GM18502 (cell line): ENCODE measurements at regions not wholly inside any gene's neighbourhood (a gene's known extent, or its start where the extent isn't known, plus 50 kb on each side); places are given as distances from the start of the nearest gene placed in this dataset.
"Not testable (repeated sequence)": the region's sequence is repeated elsewhere in the genome, so short reads cannot be mapped to it uniquely, and the experiment has no call there.

ENCODE experiments used
- ATAC-seq: cut with Tn5 transposase; IDR thresholded peaks from one replicate; pipeline ENCODE4 v1.9.1; 2021; ENCODE audit warnings: mild to moderate bottlenecking; ENCODE audit not compliant: unreplicated experiment, poor library complexity

DNA sequence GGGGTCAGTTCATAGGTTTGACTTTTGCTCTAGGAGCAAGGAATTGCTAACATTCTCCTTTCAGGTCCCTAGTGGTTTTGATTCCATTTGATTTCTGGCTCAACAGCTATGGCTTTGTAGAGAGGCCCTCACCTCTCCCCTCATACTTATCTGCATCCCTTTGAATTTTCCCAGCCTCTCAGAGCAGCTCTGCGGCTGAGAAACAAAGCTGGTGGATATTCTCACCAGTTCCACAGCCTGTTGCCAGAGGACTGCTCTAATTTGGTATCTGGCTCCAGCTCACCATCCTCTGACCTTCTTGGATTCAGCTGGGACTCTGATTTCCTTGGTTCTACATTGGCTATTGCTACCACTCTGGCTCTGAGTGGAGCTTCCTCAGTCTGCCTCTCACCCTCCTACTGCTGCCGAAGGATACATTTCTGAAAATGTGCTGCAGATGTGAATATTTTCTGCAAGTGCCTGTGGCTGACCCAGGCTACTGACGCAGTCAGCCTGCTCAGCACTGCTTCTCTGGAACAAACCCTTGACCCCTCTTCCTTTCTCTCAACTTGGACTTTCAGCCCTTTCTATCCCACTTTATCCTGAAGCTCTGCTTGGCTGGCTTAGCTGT lies 110.9 kb upstream of the ENPEP start:
- ATAC-seq: no peak

DNA sequence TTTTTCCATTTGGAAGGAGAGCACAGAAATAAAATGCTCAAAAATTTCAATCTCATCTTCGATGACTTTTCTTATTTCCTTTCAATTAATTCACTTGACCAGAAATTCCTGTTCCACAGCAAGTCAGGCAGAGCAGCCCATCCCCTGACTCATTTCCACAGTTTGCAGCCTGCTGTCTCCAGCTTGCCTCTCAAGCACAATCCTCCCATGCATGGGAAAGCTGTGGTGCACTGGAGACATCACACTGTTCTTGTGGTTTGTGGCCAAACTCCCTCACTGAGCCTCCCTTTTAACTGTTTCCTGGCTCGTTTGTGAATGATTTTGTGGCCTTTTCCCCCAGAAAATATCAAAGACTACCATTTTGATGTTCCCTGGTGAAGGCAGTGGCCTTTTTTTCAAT lies 114.0 kb upstream of the ENPEP start:
- ATAC-seq: peak; percentile 44

DNA sequence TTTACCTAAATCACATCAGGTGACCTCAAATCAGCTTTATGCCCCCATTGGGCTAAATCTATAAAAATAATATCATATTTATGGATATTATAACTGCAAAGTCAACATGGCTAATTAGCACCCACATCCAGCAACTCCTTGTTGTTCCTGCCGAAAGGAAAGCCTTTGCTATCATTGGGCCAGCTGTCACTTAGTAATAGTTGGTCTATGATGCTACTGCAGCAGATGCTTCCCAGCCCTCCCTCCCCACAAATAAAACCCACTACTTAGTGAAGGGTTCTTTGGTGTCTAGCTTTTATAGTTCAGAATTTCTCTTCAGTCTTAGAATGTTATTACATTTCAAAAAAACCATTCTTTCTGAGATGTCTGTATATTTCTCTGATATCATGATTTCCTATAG lies 116.9 kb upstream of the ENPEP start:
- ATAC-seq: no peak

DNA sequence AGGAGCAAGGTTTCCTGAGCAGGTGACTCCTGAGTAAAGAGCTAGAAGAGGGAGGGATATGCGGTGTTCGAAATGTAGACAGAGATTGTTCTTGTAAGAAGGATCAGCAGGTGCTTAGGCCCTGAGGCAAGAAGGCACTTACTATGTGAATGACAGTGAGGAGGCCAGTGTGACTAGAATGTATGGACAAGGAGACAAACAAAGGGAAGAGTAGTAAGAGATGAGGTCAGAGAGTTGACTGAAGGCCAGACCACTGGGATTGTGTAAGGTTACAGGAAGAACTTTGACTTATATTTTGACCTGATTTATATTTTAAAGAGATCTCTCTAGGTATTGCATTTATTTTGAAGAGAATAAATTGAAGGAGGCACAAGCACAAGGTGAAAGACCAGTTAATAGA lies 118.4 kb upstream of the ENPEP start:
- ATAC-seq: no peak

DNA sequence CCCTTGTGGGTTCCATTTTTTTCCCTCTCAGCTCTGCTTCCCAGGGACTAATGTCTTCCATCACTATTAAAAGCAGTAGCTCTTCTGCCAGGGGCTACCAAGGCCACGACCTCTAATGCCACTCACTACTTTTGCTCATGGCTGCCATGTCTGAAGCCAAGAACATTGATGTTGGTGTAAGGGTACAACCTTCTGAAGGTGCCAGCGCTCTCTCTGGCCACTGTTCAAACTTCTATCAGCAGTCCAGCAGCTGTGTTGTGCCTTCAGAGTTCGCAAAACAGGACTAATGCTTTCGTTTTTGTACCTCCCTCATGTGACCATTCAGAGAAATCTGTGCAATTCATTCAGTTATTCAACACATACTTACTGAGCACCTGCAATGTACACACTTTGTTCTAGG lies 121.5 kb upstream of the ENPEP start:
- no peak for ATAC-seq

DNA sequence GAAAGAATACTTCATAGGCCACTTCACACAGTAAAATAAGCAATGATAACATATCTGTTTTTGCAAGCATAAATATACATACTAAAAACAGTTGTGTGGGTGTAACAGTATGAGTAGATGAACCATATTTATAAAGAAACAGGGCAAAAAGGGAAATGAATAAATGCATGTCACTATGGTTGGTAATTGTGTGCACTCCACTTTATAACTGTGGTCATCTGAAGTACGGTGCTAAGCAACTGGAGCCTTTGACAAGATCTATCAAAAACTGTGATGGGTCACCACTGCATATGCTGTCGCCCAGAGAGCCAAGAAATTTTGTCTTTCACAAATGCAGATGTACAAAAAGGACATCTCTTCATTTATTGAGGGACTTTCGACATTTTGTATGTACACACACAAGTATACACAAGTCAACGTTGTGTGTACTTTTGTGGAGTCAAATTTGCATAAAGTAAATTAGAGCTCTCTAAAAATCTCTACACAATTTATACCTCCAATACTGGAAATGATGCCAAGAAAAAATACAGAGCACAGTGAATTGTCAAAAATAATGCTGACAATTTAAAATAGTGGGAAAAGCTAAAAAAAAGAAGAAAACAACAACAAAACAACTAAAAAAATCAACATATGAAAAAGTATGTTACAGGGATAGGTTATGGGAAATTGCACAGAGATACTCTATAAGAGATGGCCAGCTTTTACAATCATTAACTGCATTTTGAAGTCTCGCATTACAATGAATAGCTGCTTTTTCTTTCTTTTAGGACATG lies 123.1 kb upstream of the ENPEP start:
- ATAC-seq: no peak

DNA sequence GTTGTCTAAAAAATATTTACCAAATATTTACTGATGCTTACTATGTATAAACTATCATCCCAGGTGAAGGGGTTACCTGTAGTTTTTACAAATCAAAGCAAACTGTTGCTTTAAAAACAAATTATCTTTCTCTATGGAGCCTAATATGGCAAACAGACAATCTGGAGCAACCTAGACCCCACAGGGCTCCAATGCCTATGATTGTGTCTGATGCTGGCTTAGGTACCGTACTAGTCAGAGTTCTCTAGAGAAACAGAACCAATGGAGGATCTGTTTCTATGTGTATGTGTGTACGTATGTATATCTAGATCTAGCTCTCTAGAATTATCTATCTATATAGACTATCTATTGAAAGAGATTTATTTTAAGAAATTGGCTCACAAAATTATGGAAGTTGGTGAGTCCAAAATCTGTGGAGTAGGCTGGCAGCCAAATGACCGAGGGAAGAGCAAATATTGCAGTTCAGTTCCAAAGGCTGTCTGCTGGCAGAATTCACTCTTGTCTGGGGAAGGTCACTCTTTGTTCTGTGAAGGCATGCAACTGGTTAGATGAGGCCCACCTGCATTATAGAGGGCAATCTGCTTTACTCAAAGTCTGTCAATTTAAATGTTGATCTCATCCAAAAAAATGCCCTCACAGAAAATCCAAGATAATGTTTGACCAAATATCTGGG lies 127.1 kb upstream of the ENPEP start:
- ATAC-seq: no peak

DNA sequence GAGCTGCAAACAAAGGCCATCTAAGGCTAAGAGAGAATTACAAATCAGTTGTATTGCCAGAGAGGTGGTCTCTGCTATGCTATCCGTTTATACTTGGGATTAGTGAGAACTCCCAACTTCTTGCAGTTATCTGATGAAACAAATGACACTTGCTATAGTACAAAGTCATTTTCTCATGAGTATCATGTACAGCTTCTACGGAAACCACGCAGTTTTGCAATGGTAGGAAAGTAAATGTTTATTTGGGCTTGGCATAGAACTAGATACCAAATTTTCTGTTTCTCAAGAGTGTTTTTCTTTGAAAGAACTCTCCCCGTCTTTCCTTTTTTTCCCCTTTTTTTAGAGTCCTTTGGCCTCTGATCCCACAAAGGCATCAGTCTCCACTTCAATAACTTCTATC lies 128.2 kb upstream of the ENPEP start:
- no peak for ATAC-seq

DNA sequence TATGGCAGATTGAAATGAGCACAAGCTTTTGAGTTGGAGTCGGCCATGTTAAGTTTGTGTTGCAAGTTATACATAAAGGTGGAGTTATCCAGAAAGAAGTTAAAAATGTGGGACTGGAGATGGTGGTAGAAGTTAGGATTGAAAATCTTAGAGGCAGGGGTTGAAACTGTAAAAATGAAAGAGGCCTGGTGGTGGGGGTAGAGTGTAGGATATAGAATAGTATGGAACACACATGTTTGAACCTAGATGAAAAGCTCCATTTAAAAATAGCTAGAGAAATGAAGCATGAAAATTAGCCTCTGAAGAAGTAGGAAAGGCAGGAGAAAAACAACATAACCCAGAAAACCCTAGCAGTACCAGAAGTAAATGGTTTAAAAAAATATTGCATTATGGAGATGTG lies 131.8 kb upstream of the ENPEP start:
- ATAC-seq: no peak

DNA sequence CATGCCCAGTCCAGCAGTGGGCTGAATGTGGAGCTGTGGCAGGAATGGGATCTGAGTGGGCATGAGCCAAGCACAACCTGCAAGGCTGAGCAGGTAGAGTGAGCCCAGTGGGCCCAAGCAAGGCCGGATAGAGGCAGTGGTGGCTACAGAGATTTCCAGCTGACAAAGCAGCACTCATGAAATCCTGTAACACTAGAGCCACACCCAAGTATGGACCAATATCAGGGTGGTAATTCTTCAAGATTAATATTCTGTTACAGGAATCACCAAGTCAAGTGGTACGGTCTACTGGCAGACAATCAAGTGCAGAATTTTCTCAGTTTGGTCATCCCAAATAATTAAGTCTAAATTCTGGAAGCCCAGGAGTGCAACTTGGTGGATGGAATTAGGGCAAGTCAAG lies 132.4 kb upstream of the ENPEP start:
- ATAC-seq: no peak

DNA sequence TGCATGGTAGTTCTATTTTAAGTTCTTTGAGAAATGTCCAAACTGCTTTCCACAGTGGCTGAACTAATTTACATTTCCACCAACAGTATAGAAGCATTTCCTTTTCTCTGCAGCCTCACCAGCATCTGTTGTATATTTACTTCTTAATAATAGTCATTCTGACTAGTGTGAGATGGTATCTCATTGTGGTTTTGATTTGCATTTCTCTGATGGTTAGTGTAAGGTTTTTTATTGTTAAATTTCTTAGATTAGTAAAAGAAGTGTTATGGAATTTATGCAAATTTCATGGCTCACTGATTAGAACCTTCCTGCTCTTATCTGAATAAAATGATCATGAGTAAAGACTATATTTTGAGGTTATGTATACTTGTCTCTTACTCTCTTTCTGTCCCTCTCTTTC lies 134.8 kb upstream of the ENPEP start:
- ATAC-seq: peak; percentile 88

DNA sequence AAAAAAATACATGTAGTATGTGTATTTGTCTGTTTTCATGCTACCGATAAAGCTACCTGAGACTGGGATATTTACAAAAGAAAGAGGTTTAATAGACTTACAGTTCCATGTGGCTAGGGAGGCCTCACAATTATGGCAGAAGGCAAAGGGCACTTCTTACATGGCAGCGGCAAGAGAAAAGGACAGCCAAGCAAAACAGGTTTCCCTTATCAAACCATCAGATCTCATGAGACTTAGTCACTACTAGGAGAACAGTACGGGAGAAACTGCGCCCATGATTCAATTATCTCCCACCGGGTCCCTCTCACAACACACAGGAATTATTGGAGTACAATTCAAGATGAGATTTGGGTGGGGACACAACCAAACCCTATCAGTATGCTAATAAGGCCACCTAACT lies 137.0 kb upstream of the ELOVL6 start:
- no peak for ATAC-seq

DNA sequence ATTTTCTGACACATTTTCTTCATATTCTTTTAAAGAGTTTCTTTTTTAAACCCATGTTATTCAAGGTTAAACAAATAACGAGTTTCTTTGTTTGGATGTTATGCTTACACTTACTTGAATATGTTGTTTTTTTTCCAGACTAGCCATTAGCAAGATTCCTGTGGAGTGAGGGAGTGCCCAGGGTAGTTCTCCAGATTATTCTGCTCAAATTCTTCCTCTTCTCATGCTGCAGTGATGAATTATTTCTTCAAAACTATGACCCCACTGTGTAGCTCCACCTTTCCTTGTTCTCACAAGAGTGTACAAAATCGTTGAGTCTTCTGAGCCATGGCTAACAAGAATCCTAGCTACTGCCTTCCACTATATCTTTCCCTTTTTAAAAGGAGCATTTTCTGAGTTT lies 134.1 kb upstream of the ELOVL6 start:
- no peak for ATAC-seq

DNA sequence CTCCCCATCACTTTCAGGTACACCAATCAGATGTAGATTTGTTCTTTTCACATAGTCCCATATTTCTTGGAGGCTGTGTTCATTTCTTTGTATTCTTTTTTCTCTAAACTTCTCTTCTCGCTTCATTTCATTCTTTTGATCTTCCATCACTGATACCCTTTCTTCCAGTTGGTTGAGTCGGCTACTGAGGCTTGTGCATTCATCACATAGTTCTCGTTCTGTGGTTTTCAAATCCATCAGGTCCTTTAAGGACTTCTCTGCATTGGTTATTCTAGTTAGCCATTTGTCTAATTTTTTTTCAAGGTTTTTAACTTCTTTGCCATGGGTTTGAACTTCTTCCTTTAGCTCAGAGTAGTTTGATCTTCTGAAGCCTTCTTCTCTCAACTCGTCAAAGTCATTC lies 128.0 kb upstream of the ELOVL6 start:
- not testable (repeated sequence) for ATAC-seq

DNA sequence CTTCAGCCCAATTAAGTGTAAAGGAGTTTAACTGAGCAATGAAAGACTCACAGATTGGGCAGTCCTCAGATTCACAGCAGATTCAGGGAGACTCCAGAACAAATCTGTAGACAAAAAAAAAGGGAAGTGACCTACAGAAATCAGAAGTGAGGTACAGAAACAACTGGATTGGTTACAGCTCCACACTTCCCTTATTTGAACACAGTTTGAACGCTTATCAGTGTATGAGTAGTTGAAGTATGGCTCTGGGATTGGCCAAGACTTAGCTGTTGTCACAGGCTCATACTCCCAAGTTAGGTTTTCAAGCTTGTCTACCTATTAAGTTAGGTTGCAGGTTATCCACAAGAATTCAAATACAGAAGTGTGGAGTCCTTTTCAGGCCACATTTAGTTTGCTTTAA lies 112.4 kb upstream of the ELOVL6 start:
- ATAC-seq: peak; percentile 85

DNA sequence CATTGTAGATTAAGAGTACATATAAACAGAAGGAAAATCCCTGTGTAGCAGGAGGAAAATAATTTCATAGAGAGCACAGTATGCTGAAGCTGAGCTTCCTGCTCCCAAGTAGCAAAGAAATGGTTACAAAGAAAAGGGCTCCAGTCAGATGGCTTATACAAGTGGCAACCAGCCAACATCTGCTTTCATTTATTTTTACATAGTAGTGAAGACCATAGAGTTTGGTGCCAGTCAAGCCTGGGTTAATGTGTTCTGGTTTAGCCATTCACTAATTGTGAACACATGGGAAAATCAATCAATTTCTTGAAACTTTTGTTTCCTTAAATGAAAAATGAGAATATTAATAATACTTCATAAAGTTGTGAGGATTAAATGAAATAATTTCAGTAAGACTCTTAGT lies 111.3 kb upstream of the ELOVL6 start:
- ATAC-seq: no peak

DNA sequence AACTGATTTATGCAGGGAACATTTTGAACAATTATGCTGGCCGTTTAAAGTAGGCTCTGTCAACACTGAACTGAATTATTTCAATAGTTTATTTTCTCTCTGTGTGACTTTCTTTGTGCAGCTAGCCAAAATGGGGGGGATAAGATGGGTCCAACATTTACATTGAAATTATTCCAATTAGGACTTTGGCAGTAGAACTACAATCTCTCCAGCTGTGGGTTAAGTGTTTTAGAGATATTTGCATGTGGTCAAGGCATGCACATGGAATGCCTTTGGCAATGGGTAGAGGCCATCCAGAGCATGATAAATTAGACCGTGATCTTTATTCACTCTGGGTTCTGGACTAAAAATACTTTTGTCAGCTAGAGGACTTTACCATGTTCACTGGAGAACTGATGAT lies 107.9 kb upstream of the ELOVL6 start:
- ATAC-seq: no peak

DNA sequence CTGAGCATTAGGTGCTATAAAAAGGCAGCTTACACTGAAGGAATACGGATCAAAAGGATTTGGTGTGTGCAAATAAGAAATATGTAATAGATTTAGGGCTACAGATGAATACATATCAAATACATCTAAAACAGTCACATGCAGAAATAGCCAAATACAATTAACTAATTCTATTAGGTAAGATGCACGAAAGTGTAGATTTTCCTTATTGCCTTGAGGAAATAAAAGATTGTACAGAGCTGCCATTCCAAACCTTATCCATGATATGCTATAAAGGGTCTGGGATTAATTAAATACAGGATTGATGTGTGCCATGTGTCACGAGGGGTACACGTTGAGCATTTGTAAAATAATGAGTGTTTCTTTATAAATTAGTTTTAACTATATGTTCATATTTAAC lies 107.0 kb upstream of the ELOVL6 start:
- ATAC-seq: no peak

DNA sequence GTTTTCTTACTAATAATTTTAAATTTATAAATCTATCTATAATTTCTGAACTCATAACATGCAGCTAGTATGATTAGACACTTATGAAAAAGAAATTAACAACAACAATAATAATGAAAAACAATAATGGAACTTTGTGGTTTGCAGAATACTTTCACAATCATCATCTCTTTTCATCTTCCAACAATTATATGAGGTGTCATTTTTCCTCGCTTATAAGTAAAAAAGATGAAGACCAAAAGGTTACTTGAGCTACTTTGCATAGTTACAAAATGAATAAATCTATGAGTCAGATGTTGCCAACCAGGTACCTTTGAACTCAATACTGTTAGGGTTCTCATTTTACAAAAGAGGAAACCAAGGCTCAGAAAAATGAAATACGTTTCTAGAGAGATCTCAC lies 98.5 kb upstream of the ELOVL6 start:
- peak; percentile 91 for ATAC-seq

DNA sequence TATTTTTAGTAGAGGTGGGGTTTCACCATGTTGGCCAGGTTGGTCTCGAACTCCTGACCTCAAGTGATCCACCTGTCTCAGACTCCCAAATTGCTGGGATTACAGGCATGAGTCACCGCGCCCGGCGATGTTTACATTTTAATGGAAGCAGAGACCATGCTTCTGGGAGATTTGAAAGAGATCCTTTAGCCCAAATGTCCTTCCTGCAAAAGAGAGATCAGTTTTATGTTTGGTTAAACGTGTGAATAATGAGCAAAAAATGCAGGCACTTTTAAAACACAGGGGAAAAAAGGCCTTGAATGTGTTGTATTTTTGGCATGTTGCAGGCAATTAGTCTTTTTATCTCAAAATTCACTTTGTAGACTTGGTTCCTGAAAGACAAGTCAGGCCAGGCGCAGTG lies 95.8 kb upstream of the ELOVL6 start:
- ATAC-seq: no peak

DNA sequence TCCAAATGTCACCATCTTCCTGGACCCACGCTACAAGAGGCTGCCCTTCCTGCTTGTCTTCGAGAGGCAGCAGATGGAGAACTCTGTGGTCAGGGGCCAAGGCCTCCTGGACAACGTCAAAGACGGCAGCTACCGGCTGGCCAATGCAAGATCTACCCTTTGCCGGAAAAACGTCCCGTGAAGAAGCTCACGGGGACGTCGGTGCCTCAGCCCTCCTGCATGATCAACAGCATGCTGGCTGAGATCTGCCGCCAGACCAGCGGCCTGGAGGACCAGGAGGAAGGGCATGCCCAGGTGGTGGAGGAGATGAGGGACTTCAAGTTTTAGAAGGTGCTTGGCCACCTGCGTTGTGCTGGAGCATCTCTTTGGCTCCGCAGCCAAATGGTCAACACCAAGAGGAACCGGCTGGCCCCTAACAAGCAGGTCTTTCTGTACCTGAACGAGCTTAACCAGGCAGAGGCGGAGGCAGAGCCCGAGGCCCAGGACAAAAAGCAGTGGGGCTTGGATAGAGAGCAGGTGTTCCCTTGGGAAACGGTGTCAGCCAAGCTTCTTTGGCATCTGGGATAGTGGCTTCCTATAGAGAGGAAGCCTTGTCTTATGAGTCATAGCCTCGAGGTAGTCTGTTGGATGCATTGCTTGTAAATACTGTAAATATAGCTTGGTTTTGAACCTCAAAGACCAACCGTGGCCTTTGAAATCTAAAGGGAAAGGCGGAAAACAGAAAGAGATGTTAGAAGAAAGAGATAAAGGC lies 94.8 kb upstream of the ELOVL6 start:
- ATAC-seq: no peak
